SK-N-SH treated with all-trans-retinoic acid at 6 μM for 48 hours (cell line): ENCODE measurements at regions not wholly inside any gene's neighbourhood (a gene's known extent, or its start where the extent isn't known, plus 50 kb on each side); places are given as distances from the start of the nearest gene placed in this dataset.

Source experiments
- ARNTL ChIP-seq: fragments of 450-650 bp; formaldehyde crosslinking; IDR thresholded peaks from 2 replicates; pipeline ENCODE4 v1.5.0; 2020; ENCODE audit warnings: low read depth, mild to moderate bottlenecking, moderate library complexity, borderline replicate concordance
- CSDC2 ChIP-seq: fragments of 250-450 bp; sonication (Bioruptor Pico); IDR thresholded peaks from 2 replicates; pipeline ENCODE4 v1.5.0; 2020; ENCODE audit warnings: mild to moderate bottlenecking, moderate library complexity
- ISL1 ChIP-seq: fragments of 250-450 bp; sonication (Bioruptor Pico); IDR thresholded peaks from 2 replicates; pipeline ENCODE4 v2.1.2; 2022; ENCODE audit warnings: mild to moderate bottlenecking, moderate library complexity
- RARB ChIP-seq: fragments of 250-450 bp; sonication (Bioruptor Pico); IDR thresholded peaks from 2 replicates; pipeline ENCODE4 v1.8.0; 2021; ENCODE audit warnings: mild to moderate bottlenecking, moderate library complexity
- TCF4 ChIP-seq: fragments of 250-450 bp; sonication (Bioruptor Pico); IDR thresholded peaks from 2 replicates; pipeline ENCODE4 v1.8.0; 2021; ENCODE audit warnings: mild to moderate bottlenecking, moderate library complexity, borderline replicate concordance
- ZFP3 ChIP-seq: fragments of 250-450 bp; sonication (Bioruptor Pico); IDR thresholded peaks from 2 replicates; pipeline ENCODE4 v1.5.0; 2020; ENCODE audit warnings: mild to moderate bottlenecking, moderate library complexity
- ZFP30 ChIP-seq: fragments of 450-650 bp; formaldehyde crosslinking; IDR thresholded peaks from 2 replicates; pipeline ENCODE4 v1.5.0; 2022; ENCODE audit warnings: mild to moderate bottlenecking, moderate library complexity
- ZNF565 ChIP-seq: fragments of 450-650 bp; formaldehyde crosslinking; conservative IDR thresholded peaks from 2 replicates; pipeline ENCODE4 v1.5.0; 2020; ENCODE audit warnings: low read depth, mild to moderate bottlenecking, moderate library complexity
- ZNF8 ChIP-seq: fragments of 450-650 bp; formaldehyde crosslinking; IDR thresholded peaks from 2 replicates; pipeline ENCODE4 v1.5.0; 2020; ENCODE audit warnings: mild to moderate bottlenecking, moderate library complexity
- TF ChIP-seq, protein P1 (sequence below): fragments of 250-450 bp; sonication (Bioruptor Pico); IDR thresholded peaks from 2 replicates; pipeline ENCODE4 v1.8.0; 2020; ENCODE audit warnings: mild to moderate bottlenecking, moderate library complexity, borderline replicate concordance
- TF ChIP-seq, protein P2 (sequence below): fragments of 250-450 bp; sonication (Bioruptor Pico); IDR thresholded peaks from 2 replicates; pipeline ENCODE4 v1.8.0; 2021; ENCODE audit warnings: low read depth, mild to moderate bottlenecking, moderate library complexity, borderline replicate concordance
- TF ChIP-seq, protein P3 (sequence below): fragments of 250-450 bp; sonication (Bioruptor Pico); IDR thresholded peaks from 2 replicates; pipeline ENCODE4 v1.5.0; 2020; ENCODE audit warnings: mild to moderate bottlenecking, moderate library complexity
- TF ChIP-seq, protein P4 (sequence below): fragments of 250-450 bp; sonication (Bioruptor Pico); IDR thresholded peaks from 2 replicates; pipeline ENCODE4 v1.5.1; 2020; ENCODE audit warnings: low read depth, mild to moderate bottlenecking, moderate library complexity

DNA sequence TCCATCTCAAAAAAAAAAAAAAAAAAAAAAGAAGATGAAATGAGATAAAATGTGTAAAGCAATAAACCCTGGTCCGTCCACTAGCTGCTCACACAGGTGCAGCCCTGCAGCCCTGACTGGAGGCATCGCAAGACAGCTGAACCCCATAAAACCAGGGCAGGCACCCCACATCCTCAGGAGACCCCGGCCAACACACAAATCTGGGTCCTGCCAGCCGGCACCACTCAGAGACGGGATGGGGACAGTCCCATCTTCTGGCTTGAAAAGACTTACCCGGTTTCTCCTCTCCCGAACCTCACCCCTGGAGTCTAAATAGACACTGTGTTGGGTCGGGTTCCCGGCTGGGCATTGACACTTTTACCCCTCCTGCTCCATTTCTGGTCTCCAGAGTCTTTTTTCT is 52.7 kb upstream of the TNRC6C start:
- TF ChIP-seq ZFP30 (CRISPR knock-in tag): no peak
- TF ChIP-seq RARB (CRISPR knock-in tag): no peak
- no peak for TF ChIP-seq ISL1 (CRISPR knock-in tag)
- TF ChIP-seq ZNF565 (CRISPR knock-in tag): no peak
- TF ChIP-seq ARNTL (CRISPR knock-in tag): no peak
- TF ChIP-seq, protein P1, sequence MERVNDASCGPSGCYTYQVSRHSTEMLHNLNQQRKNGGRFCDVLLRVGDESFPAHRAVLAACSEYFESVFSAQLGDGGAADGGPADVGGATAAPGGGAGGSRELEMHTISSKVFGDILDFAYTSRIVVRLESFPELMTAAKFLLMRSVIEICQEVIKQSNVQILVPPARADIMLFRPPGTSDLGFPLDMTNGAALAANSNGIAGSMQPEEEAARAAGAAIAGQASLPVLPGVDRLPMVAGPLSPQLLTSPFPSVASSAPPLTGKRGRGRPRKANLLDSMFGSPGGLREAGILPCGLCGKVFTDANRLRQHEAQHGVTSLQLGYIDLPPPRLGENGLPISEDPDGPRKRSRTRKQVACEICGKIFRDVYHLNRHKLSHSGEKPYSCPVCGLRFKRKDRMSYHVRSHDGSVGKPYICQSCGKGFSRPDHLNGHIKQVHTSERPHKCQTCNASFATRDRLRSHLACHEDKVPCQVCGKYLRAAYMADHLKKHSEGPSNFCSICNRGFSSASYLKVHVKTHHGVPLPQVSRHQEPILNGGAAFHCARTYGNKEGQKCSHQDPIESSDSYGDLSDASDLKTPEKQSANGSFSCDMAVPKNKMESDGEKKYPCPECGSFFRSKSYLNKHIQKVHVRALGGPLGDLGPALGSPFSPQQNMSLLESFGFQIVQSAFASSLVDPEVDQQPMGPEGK (CRISPR knock-in tag): no peak
- TF ChIP-seq TCF4 (CRISPR knock-in tag): no peak
- no peak for TF ChIP-seq CSDC2 (CRISPR knock-in tag)
- no peak for TF ChIP-seq ZFP3 (CRISPR knock-in tag)
- TF ChIP-seq, protein P2, sequence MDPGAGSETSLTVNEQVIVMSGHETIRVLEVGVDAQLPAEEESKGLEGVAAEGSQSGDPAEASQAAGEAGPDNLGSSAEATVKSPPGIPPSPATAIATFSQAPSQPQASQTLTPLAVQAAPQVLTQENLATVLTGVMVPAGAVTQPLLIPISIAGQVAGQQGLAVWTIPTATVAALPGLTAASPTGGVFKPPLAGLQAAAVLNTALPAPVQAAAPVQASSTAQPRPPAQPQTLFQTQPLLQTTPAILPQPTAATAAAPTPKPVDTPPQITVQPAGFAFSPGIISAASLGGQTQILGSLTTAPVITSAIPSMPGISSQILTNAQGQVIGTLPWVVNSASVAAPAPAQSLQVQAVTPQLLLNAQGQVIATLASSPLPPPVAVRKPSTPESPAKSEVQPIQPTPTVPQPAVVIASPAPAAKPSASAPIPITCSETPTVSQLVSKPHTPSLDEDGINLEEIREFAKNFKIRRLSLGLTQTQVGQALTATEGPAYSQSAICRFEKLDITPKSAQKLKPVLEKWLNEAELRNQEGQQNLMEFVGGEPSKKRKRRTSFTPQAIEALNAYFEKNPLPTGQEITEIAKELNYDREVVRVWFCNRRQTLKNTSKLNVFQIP (CRISPR knock-in tag): no peak
- no peak for TF ChIP-seq ZNF8 (CRISPR knock-in tag)
- TF ChIP-seq, protein P3, sequence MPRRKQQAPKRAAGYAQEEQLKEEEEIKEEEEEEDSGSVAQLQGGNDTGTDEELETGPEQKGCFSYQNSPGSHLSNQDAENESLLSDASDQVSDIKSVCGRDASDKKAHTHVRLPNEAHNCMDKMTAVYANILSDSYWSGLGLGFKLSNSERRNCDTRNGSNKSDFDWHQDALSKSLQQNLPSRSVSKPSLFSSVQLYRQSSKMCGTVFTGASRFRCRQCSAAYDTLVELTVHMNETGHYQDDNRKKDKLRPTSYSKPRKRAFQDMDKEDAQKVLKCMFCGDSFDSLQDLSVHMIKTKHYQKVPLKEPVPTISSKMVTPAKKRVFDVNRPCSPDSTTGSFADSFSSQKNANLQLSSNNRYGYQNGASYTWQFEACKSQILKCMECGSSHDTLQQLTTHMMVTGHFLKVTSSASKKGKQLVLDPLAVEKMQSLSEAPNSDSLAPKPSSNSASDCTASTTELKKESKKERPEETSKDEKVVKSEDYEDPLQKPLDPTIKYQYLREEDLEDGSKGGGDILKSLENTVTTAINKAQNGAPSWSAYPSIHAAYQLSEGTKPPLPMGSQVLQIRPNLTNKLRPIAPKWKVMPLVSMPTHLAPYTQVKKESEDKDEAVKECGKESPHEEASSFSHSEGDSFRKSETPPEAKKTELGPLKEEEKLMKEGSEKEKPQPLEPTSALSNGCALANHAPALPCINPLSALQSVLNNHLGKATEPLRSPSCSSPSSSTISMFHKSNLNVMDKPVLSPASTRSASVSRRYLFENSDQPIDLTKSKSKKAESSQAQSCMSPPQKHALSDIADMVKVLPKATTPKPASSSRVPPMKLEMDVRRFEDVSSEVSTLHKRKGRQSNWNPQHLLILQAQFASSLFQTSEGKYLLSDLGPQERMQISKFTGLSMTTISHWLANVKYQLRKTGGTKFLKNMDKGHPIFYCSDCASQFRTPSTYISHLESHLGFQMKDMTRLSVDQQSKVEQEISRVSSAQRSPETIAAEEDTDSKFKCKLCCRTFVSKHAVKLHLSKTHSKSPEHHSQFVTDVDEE (CRISPR knock-in tag): no peak
- TF ChIP-seq, protein P4, sequence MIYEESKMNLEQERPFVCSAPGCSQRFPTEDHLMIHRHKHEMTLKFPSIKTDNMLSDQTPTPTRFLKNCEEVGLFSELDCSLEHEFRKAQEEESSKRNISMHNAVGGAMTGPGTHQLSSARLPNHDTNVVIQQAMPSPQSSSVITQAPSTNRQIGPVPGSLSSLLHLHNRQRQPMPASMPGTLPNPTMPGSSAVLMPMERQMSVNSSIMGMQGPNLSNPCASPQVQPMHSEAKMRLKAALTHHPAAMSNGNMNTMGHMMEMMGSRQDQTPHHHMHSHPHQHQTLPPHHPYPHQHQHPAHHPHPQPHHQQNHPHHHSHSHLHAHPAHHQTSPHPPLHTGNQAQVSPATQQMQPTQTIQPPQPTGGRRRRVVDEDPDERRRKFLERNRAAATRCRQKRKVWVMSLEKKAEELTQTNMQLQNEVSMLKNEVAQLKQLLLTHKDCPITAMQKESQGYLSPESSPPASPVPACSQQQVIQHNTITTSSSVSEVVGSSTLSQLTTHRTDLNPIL (CRISPR knock-in tag): no peak
